GM23248 (cell line): ENCODE measurements at regions not wholly inside any gene's neighbourhood (a gene's known extent, or its start where the extent isn't known, plus 50 kb on each side); places are given as distances from the start of the nearest gene placed in this dataset.
"Not testable (repeated sequence)": the region's sequence is repeated elsewhere in the genome, so short reads cannot be mapped to it uniquely, and the experiment has no call there.

Experiments used
- DNase-seq: peaks from one replicate; pipeline ENCODE4 v3.0.0-alpha.2; 2015
- H2AFZ ChIP-seq: fragments of 200-600 bp; sonication (generic); 2 replicates; pipeline ENCODE4 v1.6.1; 2016; ENCODE audit warnings: antibody characterized with exemption
- H3F3A ChIP-seq: fragments of 200-600 bp; sonication (generic); 2 replicates; pipeline ENCODE4 v1.6.1; 2016; ENCODE audit warnings: mild to moderate bottlenecking, antibody characterized with exemption, mixed run types; ENCODE audit not compliant: insufficient read depth
- H3K27ac ChIP-seq: fragments of 200-600 bp; sonication (generic); 2 replicates; pipeline ENCODE4 v1.5.1; 2016; ENCODE audit warnings: mild to moderate bottlenecking
- H3K27me3 ChIP-seq: fragments of 200-600 bp; sonication (generic); replicated peaks from 2 replicates; pipeline ENCODE4 v1.6.1; 2016; ENCODE audit warnings: mild to moderate bottlenecking; ENCODE audit not compliant: insufficient read depth
- H3K36me3 ChIP-seq: fragments of 200-600 bp; sonication (generic); 2 replicates; pipeline ENCODE4 v1.6.1; 2016; ENCODE audit warnings: low read depth, mild to moderate bottlenecking
- H3K4me1 ChIP-seq: fragments of 200-600 bp; sonication (generic); 2 replicates; pipeline ENCODE4 v1.6.1; 2016; ENCODE audit warnings: mild to moderate bottlenecking; ENCODE audit not compliant: insufficient read depth
- H3K4me2 ChIP-seq: fragments of 200-600 bp; sonication (generic); one replicate; pipeline ENCODE4 v1.6.1; 2016; ENCODE audit warnings: mild to moderate bottlenecking; ENCODE audit not compliant: unreplicated experiment
- H3K4me3 ChIP-seq: fragments of 200-600 bp; sonication (generic); 2 replicates; pipeline ENCODE4 v1.5.1; 2016; ENCODE audit warnings: mild to moderate bottlenecking
- H3K79me2 ChIP-seq: fragments of 200-600 bp; sonication (generic); 2 replicates; pipeline ENCODE4 v1.6.1; 2016; ENCODE audit warnings: mild to moderate bottlenecking; ENCODE audit not compliant: insufficient read depth
- H3K9ac ChIP-seq: fragments of 200-600 bp; sonication (generic); 2 replicates; pipeline ENCODE4 v1.6.1; 2016; ENCODE audit warnings: mild to moderate bottlenecking
- H3K9me2 ChIP-seq: fragments of 200-600 bp; sonication (generic); 2 replicates; pipeline ENCODE4 v1.6.1; 2016; ENCODE audit warnings: mixed run types, mild to moderate bottlenecking, moderate library complexity; ENCODE audit not compliant: insufficient read depth
- H3K9me3 ChIP-seq: fragments of 200-600 bp; sonication (generic); one replicate; pipeline ENCODE4 v1.6.1; 2017; ENCODE audit warnings: low read depth
- H4K20me1 ChIP-seq: fragments of 200-600 bp; sonication (generic); 2 replicates; pipeline ENCODE4 v1.6.0; 2016; ENCODE audit not compliant: insufficient read depth
- EZH2 ChIP-seq: fragments of 200-600 bp; sonication (generic); IDR thresholded peaks from 2 replicates; pipeline ENCODE4 v1.6.1; 2018; ENCODE audit warnings: antibody characterized with exemption, mild to moderate bottlenecking; ENCODE audit not compliant: insufficient read depth, poor library complexity, severe bottlenecking
- EZH2phosphoT487 ChIP-seq: fragments of 200-600 bp; sonication (generic); IDR thresholded peaks from 2 replicates; pipeline ENCODE4 v1.6.1; 2018; ENCODE audit warnings: antibody characterized with exemption, moderate library complexity, mild to moderate bottlenecking, low read depth; ENCODE audit not compliant: insufficient read depth
- WGBS, 2 experiments: methylation state at CpG; one replicate each; pipeline ENCODE4 v1.1.6; 2015 to 2017; ENCODE audit warnings: low lambda C conversion rate in 2 of 2, low coverage in 1 of 2; ENCODE audit errors: missing lambda C conversion rate in 2 of 2; 5-methylcytosine and 5-hydroxymethylcytosine counted together
- in situ Hi-C: fragments of 300-500 bp; cut with MboI; formaldehyde crosslinking; loops from 2 replicates; pipeline ENCODE4 v1.15.0; 2020

GRCh38 chr7:25738528-25738927 lies 413.5 kb upstream of the NFE2L3 start:
- Histone ChIP-seq H3K4me1 (no peaks in the 10 kb centered on the region), H3K27me3 (no peaks in the 10 kb centered on the region), H3K79me2 (no peaks in the 10 kb centered on the region), H3K36me3 (no peaks in the 10 kb centered on the region), H3F3A (no peaks in the 10 kb centered on the region), H3K9me2 (no peaks in the 10 kb centered on the region), H4K20me1 (no peaks in the 10 kb centered on the region), H3K4me3 (no peak overlapping the region), H3K27ac (no peak overlapping the region), H2AFZ (no peak overlapping the region), H3K4me2 (no peak overlapping the region), H3K9me3 (no peaks in the 10 kb centered on the region), H3K9ac (no peak overlapping the region)
- WGBS, 2 experiments = 42 to 47% methylated on average over 4 of the region's 4 CpGs
- TF ChIP-seq EZH2 = no peak
- TF ChIP-seq EZH2phosphoT487 = no peak
- DNase-seq = no peak
- in situ Hi-C loops = no loop called here

- in situ Hi-C loops = no loop called here
- WGBS, 2 experiments = 38 to 42% methylated on average over 2 of the region's 2 CpGs
These were observed 412.9 kb upstream of the NFE2L3 start for GRCh38 chr7:25739143-25739542.

DNA sequence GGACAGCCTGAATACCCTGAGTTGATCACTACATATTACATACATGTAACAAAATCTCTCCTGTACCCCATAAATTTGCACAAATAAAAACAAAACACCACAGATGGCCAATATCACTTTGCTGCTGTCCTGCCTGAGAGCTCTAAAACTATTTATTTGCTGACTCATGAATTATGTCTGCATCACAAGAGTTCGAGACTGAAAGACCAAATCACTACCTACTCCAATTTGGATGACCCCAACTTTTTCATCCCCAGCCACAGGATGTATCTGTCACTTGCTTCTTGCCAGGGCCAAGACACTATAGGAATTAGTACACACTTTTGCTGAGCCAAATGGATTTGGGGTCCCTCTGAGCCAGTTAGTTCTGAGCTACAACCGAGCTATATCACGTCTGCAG lies 409.7 kb upstream of the NFE2L3 start:
- Histone ChIP-seq H3K4me2 (no peak overlapping the region), H3K36me3 (no peaks in the 10 kb centered on the region), H3K27me3 (no peaks in the 10 kb centered on the region), H3K4me1 (no peaks in the 10 kb centered on the region), H2AFZ (no peak overlapping the region), H3K27ac (no peak overlapping the region), H4K20me1 (no peaks in the 10 kb centered on the region), H3K9me3 (no peaks in the 10 kb centered on the region), H3K4me3 (no peak overlapping the region), H3K9ac (no peak overlapping the region), H3K79me2 (no peaks in the 10 kb centered on the region), H3K9me2 (no peaks in the 10 kb centered on the region), H3F3A (no peaks in the 10 kb centered on the region)
- in situ Hi-C loops = no loop called here
- no peak for TF ChIP-seq EZH2phosphoT487
- TF ChIP-seq EZH2 = no peak
- 39 to 42% methylated on average over 3 of the region's 3 CpGs for WGBS, 2 experiments
- no peak for DNase-seq

More at GRCh38 chr7:25739143-25739542, 412.9 kb upstream of the NFE2L3 start:
- Histone ChIP-seq H3K4me3 (no peak overlapping the region), H3K36me3 (no peaks in the 10 kb centered on the region), H3K9me2 (no peaks in the 10 kb centered on the region), H2AFZ (no peak overlapping the region), H3F3A (no peaks in the 10 kb centered on the region), H3K4me1 (no peaks in the 10 kb centered on the region), H3K9me3 (no peaks in the 10 kb centered on the region), H4K20me1 (no peaks in the 10 kb centered on the region), H3K4me2 (no peak overlapping the region), H3K27me3 (no peaks in the 10 kb centered on the region), H3K79me2 (no peaks in the 10 kb centered on the region), H3K9ac (no peak overlapping the region), H3K27ac (no peak overlapping the region)
- DNase-seq = no peak
- TF ChIP-seq EZH2 (no peak), EZH2phosphoT487 (no peak)

- 70 to 75% methylated on average over 27 to 36 of the region's 37 CpGs for WGBS, 2 experiments
- H3K9me2 ChIP-seq, in situ Hi-C loops, H3F3A ChIP-seq, H3K27me3 ChIP-seq, H3K4me3 ChIP-seq, H2AFZ ChIP-seq, H3K4me2 ChIP-seq, H4K20me1 ChIP-seq, DNase-seq, H3K9me3 ChIP-seq, H3K36me3 ChIP-seq, H3K79me2 ChIP-seq, H3K9ac ChIP-seq, H3K4me1 ChIP-seq, H3K27ac ChIP-seq: not testable (repeated sequence)
These were observed 408.1 kb upstream of the NFE2L3 start for GRCh38 chr7:25743670-25744451.
